CD4-positive, CD25-positive, alpha-beta regulatory T cell (primary cell): ENCODE measurements at regions not wholly inside any gene's neighbourhood (a gene's known extent, or its start where the extent isn't known, plus 50 kb on each side); places are given as distances from the start of the nearest gene placed in this dataset.

Experiments used
- ATAC-seq, 2 donors: fragments of 150-1000 bp; cut with Tn5 transposase; one replicate each; pipeline ENCODE4 v1.10.0; 2021; ENCODE audit warnings: low read depth in 2 of 2, moderate number of reproducible peaks in 2 of 2, moderate library complexity in 1 of 2
- DNase-seq, 3 donors: peaks; one replicate each; pipeline versions ENCODE4 v3.0.0 to v3.0.0-alpha.2; 2012 to 2022; ENCODE audit warnings: mixed read lengths in 1 of 3
- H3K27ac ChIP-seq: one replicate; pipeline ENCODE4 v1.7.0; 2013; ENCODE audit warnings: mild to moderate bottlenecking, low read length; ENCODE audit not compliant: insufficient read depth, poor library complexity, severe bottlenecking
- H3K27me3 ChIP-seq: one replicate; pipeline ENCODE4 v1.7.0; 2013; ENCODE audit warnings: low read length; ENCODE audit not compliant: control insufficient read depth, insufficient read depth
- H3K36me3 ChIP-seq: one replicate; pipeline ENCODE4 v1.7.0; 2013; ENCODE audit warnings: mild to moderate bottlenecking, low read length, moderate library complexity; ENCODE audit not compliant: control insufficient read depth, insufficient read depth
- H3K4me1 ChIP-seq: 2 replicates; pipeline ENCODE4 v1.7.0; 2013; ENCODE audit warnings: mild to moderate bottlenecking, low read length; ENCODE audit not compliant: insufficient read depth, control insufficient read depth, poor library complexity, severe bottlenecking
- H3K4me3 ChIP-seq: one replicate; pipeline ENCODE4 v1.7.0; 2013; ENCODE audit warnings: low read depth, mild to moderate bottlenecking, low read length, moderate library complexity
- H3K9me3 ChIP-seq, 2 experiments: 1 replicate in 1 of 2; 2 replicates in 1 of 2; pipeline ENCODE4 v1.7.0; 2013; ENCODE audit warnings: low read length in 2 of 2, mild to moderate bottlenecking in 1 of 2, moderate library complexity in 1 of 2; ENCODE audit not compliant: control insufficient read depth in 2 of 2
- H3K27ac Mint-ChIP-seq, 3 donors: one replicate each; pipeline ENCODE4 v1.8.0; 2020 to 2022; ENCODE audit warnings: mild to moderate bottlenecking in 3 of 3, mixed read lengths in 3 of 3, moderate library complexity in 2 of 3
- H3K27me3 Mint-ChIP-seq: one replicate; pipeline ENCODE4 v1.8.0; 2022; ENCODE audit warnings: mild to moderate bottlenecking, mixed read lengths
- H3K36me3 Mint-ChIP-seq: one replicate; pipeline ENCODE4 v1.8.0; 2020; ENCODE audit warnings: mixed read lengths
- H3K4me1 Mint-ChIP-seq, 4 donors: one replicate each; pipeline ENCODE4 v1.8.0; 2020 to 2022; ENCODE audit warnings: mixed read lengths in 4 of 4, mild to moderate bottlenecking in 1 of 4
- H3K4me3 Mint-ChIP-seq, 4 donors: one replicate each; pipeline ENCODE4 v1.8.0; 2020 to 2022; ENCODE audit warnings: mild to moderate bottlenecking in 4 of 4, mixed read lengths in 4 of 4, moderate library complexity in 3 of 4
- H3K9me3 Mint-ChIP-seq, 7 donors: one replicate each; pipeline ENCODE4 v1.8.0; 2020 to 2022; ENCODE audit warnings: mixed read lengths in 7 of 7, mild to moderate bottlenecking in 3 of 7, moderate library complexity in 2 of 7

DNA sequence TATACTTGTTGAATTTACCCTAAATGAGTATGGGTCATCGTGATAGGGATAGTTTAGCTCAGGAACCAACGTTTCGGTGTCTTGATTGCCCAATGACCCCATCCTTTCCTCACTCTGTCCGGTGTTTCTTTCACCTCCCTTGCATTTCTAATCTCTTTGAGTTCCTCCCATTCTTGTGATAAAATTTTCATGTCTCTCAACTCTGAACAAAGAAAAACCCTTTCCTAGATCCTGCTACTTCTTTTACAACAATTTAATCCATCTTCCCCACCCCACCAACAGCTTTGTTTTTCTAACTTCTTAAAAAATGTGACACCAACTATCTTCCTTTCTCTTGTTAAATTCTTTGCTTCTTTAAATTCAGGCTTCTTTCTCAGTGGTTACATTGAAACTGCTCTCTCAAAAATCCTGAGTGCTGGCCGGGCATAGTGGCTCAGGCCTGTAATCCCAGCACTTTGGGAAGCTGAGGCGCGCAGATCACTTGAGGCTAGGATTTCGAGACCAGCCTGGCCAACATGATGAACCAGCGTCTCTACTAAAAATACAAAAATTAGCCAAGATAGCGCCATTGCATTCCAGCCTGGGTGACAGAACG lies 130.3 kb upstream of the MINDY3 start:
- Histone ChIP-seq H3K4me3 (no peak overlapping the region), H3K36me3 (no peaks in the 10 kb centered on the region), H3K27ac (no peak overlapping the region), H3K4me1 (no peaks in the 10 kb centered on the region), H3K27me3 (no peaks in the 10 kb centered on the region), H3K9me3 (no peaks in the 10 kb centered on the region)
- Mint-ChIP-seq H3K36me3 (no peaks in the 10 kb centered on the region), H3K4me1 (no peaks in the 10 kb centered on the region), H3K4me3 (no peak overlapping the region), H3K27me3 (no peaks in the 10 kb centered on the region), H3K9me3 (peaks cover 0 to 7% (median 2%) of the 10 kb centered on the region in 7 donors), H3K27ac (no peak overlapping the region)
- ATAC-seq = no peak
- no peak for DNase-seq

DNA sequence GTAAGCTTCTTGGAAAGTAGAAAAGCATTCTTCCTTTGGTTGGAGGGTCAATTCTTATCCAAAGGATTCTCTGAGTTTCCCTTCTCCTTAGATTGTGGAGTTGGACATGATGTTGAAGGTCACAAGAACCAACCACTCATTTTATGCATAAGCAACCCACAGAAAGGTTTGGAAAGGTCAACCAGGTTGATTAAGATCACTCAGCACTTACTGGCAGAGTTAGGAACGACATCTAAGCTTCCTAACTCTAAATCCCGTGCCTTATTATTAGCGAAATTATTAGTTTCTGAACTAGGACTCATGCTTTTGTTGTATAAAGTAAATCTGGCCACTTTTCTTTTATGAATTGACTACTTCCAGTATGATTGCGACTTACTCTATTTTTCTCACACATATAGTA lies 137.0 kb upstream of the MINDY3 start:
- H3K27ac Mint-ChIP-seq = no peak overlapping the region
- Histone ChIP-seq H3K4me3 (no peak overlapping the region), H3K4me1 (no peaks in the 10 kb centered on the region), H3K36me3 (no peaks in the 10 kb centered on the region), H3K27ac (no peak overlapping the region), H3K27me3 (no peaks in the 10 kb centered on the region), H3K9me3 (peaks cover 0 to 5% of the 10 kb centered on the region in 2 experiments)
- H3K4me3 Mint-ChIP-seq = no peak overlapping the region
- no peak for DNase-seq
- no peaks in the 10 kb centered on the region for H3K4me1 Mint-ChIP-seq
- H3K36me3 Mint-ChIP-seq = no peaks in the 10 kb centered on the region
- H3K27me3 Mint-ChIP-seq = peaks cover 4% of the 10 kb centered on the region
- H3K9me3 Mint-ChIP-seq = peaks cover 0 to 10% (median 2%) of the 10 kb centered on the region in 7 donors
- ATAC-seq = no peak

DNA sequence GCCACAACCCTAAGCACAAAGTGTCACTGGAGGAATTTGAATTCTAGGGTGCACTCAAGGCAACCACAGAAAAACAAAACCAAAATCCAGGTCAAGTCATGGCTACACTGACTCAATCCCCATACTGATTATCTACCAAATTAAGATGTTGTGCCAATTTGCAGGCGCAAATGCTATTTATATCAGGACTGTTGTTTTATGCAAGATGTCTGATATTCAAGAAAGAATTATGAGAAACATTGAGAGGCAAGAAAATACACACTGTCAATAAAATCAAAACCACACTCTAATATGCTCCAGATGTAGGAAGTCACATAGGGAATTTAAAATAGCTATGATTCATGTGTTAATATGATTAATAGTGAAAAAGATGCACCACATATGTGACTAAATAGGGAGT lies 141.3 kb upstream of the MINDY3 start:
- no peaks in the 10 kb centered on the region for H3K36me3 Mint-ChIP-seq
- ATAC-seq = no peak

DNA sequence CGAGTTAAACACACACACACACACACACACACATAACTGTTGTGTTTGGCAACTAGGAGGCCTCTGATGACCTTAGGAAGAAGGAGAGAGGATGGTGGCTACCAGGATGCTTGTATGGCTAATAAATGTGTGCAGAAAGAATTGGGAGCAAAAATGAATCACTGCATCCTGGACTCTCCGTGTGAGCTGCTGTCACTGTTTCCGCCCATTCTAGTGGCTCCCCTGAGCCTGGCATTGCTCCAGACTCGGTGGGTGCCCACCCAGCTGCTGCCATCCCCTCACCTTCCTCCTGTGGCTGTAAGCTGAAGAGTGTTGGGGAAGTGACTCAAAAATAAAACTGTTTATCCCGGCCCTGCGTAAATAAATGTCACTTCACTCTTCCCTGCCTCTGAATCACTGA lies 149.5 kb upstream of the MINDY3 start:
- no peak overlapping the region for H3K27ac Mint-ChIP-seq
- H3K27me3 Mint-ChIP-seq = peaks cover under 1% of the 10 kb centered on the region
- Histone ChIP-seq H3K36me3 (no peaks in the 10 kb centered on the region), H3K27me3 (no peaks in the 10 kb centered on the region), H3K27ac (no peak overlapping the region), H3K4me1 (no peaks in the 10 kb centered on the region), H3K9me3 (no peaks in the 10 kb centered on the region), H3K4me3 (no peak overlapping the region)
- H3K4me3 Mint-ChIP-seq = no peak overlapping the region
- no peaks in the 10 kb centered on the region for H3K36me3 Mint-ChIP-seq
- H3K9me3 Mint-ChIP-seq = peaks cover 0 to 3% (median under 1%) of the 10 kb centered on the region in 7 donors
- no peak for DNase-seq
- H3K4me1 Mint-ChIP-seq = no peaks in the 10 kb centered on the region
- no peak for ATAC-seq

More for the DNA sequence above, 141.3 kb upstream of the MINDY3 start:
- DNase-seq = no peak
- Histone ChIP-seq H3K9me3 (peaks cover 0 to 3% of the 10 kb centered on the region in 2 experiments), H3K27me3 (no peaks in the 10 kb centered on the region), H3K4me3 (no peak overlapping the region), H3K27ac (no peak overlapping the region), H3K4me1 (no peaks in the 10 kb centered on the region), H3K36me3 (no peaks in the 10 kb centered on the region)
- Mint-ChIP-seq H3K4me1 (no peaks in the 10 kb centered on the region), H3K9me3 (peaks cover 0 to 12% (median 2%) of the 10 kb centered on the region in 7 donors), H3K4me3 (no peak overlapping the region), H3K27me3 (peaks cover 8% of the 10 kb centered on the region), H3K27ac (no peak overlapping the region)

DNA sequence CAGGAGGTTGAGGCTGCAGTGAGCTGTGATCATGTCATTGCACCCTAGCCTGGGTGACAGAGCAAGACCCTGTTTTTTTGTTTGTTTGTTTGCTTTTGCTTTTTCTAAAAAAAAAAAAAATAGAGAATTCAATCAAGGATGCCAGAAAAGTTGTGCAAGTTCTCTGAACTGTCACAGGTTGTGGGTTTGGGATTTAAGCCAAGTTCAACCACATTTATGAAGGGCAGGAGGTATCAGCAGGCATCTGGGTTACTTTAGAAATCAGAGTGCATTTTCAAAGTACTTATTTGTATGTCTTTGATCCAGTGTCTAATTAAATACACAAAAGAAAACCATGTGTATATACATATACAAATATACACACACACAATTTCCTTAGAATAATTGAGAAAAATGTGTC lies 151.2 kb upstream of the MINDY3 start:
- Mint-ChIP-seq H3K4me1 (no peaks in the 10 kb centered on the region), H3K27me3 (no peaks in the 10 kb centered on the region), H3K36me3 (no peaks in the 10 kb centered on the region), H3K27ac (no peak overlapping the region), H3K4me3 (no peak overlapping the region), H3K9me3 (peaks cover 0 to 3% (median 0%) of the 10 kb centered on the region in 7 donors)
- Histone ChIP-seq H3K4me1 (no peaks in the 10 kb centered on the region), H3K27me3 (no peaks in the 10 kb centered on the region), H3K9me3 (no peaks in the 10 kb centered on the region), H3K4me3 (no peak overlapping the region), H3K27ac (no peak overlapping the region), H3K36me3 (no peaks in the 10 kb centered on the region)
- DNase-seq (no peak), ATAC-seq (no peak)

DNA sequence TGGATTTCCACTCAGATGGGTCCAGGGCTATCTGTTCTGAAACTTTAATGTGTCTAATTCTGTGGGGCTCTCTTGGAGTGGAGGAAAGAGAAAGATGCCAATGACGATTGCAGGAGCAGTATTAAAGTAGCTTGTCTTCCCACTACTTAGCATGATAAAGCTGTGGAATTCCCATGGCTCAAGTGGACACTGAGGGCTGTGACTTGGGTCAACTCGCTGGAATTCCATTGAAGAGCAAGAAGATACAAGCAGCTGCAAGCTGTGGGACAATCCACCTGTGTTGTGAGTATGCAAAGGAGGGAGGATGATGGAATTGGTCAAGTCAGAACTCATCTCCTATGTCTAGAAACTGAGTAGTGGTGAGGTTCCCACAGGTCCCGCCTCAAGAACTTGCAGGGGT lies 154.2 kb upstream of the MINDY3 start:
- H3K9me3 Mint-ChIP-seq = peaks cover 0 to 5% (median 4%) of the 10 kb centered on the region in 7 donors
- no peak overlapping the region for H3K27ac ChIP-seq
- no peaks in the 10 kb centered on the region for H3K4me1 Mint-ChIP-seq
- no peak for DNase-seq
- no peaks in the 10 kb centered on the region for H3K4me1 ChIP-seq
- no peak for ATAC-seq
- no peak overlapping the region for H3K27ac Mint-ChIP-seq
- H3K4me3 Mint-ChIP-seq = no peak overlapping the region
- no peaks in the 10 kb centered on the region for H3K9me3 ChIP-seq
- no peak overlapping the region for H3K4me3 ChIP-seq
- no peaks in the 10 kb centered on the region for H3K36me3 ChIP-seq
- H3K27me3 ChIP-seq = no peaks in the 10 kb centered on the region
- no peaks in the 10 kb centered on the region for H3K27me3 Mint-ChIP-seq
- H3K36me3 Mint-ChIP-seq = no peaks in the 10 kb centered on the region

DNA sequence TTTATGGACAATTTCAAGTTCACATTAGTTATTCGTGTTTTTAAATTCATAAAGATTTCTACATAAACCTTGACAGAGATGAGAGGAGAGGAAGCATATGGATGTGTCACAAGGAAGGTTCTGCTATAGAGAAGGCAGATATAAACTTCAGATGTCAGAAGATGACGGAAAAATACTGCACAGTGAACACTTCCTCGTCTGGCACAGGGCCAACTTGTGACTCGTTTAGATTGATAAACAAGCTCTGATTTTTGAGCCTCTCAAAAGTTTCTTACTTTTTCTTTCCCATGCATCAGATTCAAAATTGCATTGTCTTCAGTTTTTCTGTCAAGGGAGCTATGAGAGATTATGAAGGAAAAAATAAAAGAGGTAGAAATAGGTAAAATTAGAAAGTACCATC lies 156.4 kb upstream of the MINDY3 start:
- H3K4me1 Mint-ChIP-seq = no peaks in the 10 kb centered on the region
- peaks cover 0 to 11% (median 4%) of the 10 kb centered on the region in 7 donors for H3K9me3 Mint-ChIP-seq
- H3K27ac Mint-ChIP-seq = no peak overlapping the region
- Histone ChIP-seq H3K27ac (no peak overlapping the region), H3K4me3 (no peak overlapping the region), H3K36me3 (no peaks in the 10 kb centered on the region), H3K4me1 (no peaks in the 10 kb centered on the region), H3K9me3 (no peaks in the 10 kb centered on the region), H3K27me3 (no peaks in the 10 kb centered on the region)
- DNase-seq (no peak), ATAC-seq (no peak)
- H3K27me3 Mint-ChIP-seq = no peaks in the 10 kb centered on the region
- H3K36me3 Mint-ChIP-seq = no peaks in the 10 kb centered on the region
- H3K4me3 Mint-ChIP-seq = no peak overlapping the region

DNA sequence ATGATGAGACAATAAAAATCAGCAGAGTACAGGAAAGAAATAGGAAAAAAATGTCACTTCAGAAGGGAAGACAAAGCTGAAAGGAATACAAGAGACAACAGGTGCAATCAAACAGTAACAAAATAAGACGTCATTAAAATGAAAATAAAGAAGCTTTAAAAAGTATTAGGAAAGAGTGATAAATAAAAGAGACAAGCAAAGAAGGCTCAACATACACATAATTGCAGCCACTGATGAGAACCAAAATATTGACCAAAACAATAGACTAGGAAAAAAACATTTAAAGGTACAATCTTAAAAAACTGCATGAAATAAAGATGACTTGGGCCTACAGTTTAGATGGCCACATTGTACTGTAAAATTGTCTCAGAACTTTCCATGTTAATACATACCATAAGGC lies 160.5 kb upstream of the MINDY3 start:
- Mint-ChIP-seq H3K4me1 (no peaks in the 10 kb centered on the region), H3K27me3 (no peaks in the 10 kb centered on the region), H3K36me3 (no peaks in the 10 kb centered on the region), H3K27ac (no peak overlapping the region), H3K9me3 (peaks cover 0 to 11% (median 3%) of the 10 kb centered on the region in 7 donors), H3K4me3 (no peak overlapping the region)
- Histone ChIP-seq H3K27me3 (no peaks in the 10 kb centered on the region), H3K4me1 (no peaks in the 10 kb centered on the region), H3K4me3 (no peak overlapping the region), H3K27ac (no peak overlapping the region), H3K9me3 (no peaks in the 10 kb centered on the region), H3K36me3 (no peaks in the 10 kb centered on the region)
- ATAC-seq = no peak
- DNase-seq = no peak
